Uterus (tissue), 3 donors: ENCODE measurements at regions not wholly inside any gene's neighbourhood (a gene's known extent, or its start where the extent isn't known, plus 50 kb on each side); places are given as distances from the start of the nearest gene placed in this dataset.

ENCODE experiments used
- DNase-seq, 2 donors: peaks; one replicate each; pipeline ENCODE4 v3.0.0-alpha.2; 2019 to 2020
- H3K27ac ChIP-seq, 2 donors: fragments of 200-600 bp; sonication (generic); 1 replicate in 1 of 2; 2 replicates in 1 of 2; pipeline ENCODE4 v1.5.1; 2016 to 2018
- H3K27me3 ChIP-seq, 2 donors: fragments of 200-600 bp; sonication (generic); one replicate each; pipeline ENCODE4 v1.5.1; 2018 to 2019; ENCODE audit warnings: control low read depth in 1 of 2
- H3K36me3 ChIP-seq, 2 donors: fragments of 200-600 bp; sonication (generic); one replicate each; pipeline ENCODE4 v1.5.1; 2019; ENCODE audit warnings: control low read depth in 1 of 2
- H3K4me1 ChIP-seq, 2 donors: fragments of 200-600 bp; sonication (generic); one replicate each; pipeline ENCODE4 v1.5.1; 2018 to 2019; ENCODE audit warnings: control low read depth in 1 of 2
- H3K4me3 ChIP-seq, 2 donors: fragments of 200-600 bp; sonication (generic); 1 replicate in 1 of 2; 2 replicates in 1 of 2; pipeline ENCODE4 v1.5.1; 2018 to 2019; ENCODE audit warnings: mild to moderate bottlenecking in 1 of 2
- H3K9me3 ChIP-seq, 2 donors: fragments of 200-600 bp; sonication (generic); one replicate each; pipeline ENCODE4 v1.5.1; 2019; ENCODE audit warnings: control low read depth in 1 of 2
- CTCF ChIP-seq, 4 experiments: fragments of 200-600 bp in 2 of 4; fragments of 450-650 bp in 2 of 4; sonication (generic) in 2 of 4; IDR thresholded peaks; one replicate each; pipeline ENCODE4 v1.5.1; 2016 to 2019; ENCODE audit warnings: antibody characterized with exemption in 4 of 4, mild to moderate bottlenecking in 2 of 4, moderate library complexity in 1 of 4
- POLR2A ChIP-seq, 2 donors: fragments of 450-650 bp; IDR thresholded peaks; one replicate each; pipeline ENCODE4 v1.6.1; 2016; ENCODE audit warnings: antibody characterized with exemption in 2 of 2, mild to moderate bottlenecking in 1 of 2, moderate library complexity in 1 of 2
- intact Hi-C: fragments of 100-400 bp; cut with DNase I; formaldehyde crosslinking; loops from one replicate; pipeline ENCODE4 v1.15.1; 2023; ENCODE audit warnings: low total_unique reads
- donor health status: DM: yes; HTN: yes; CAD: no.

- Histone ChIP-seq H3K27ac (no peak overlapping the region), H3K4me1 (no peaks in the 10 kb centered on the region), H3K27me3 (no peaks in the 10 kb centered on the region), H3K9me3 (no peaks in the 10 kb centered on the region), H3K4me3 (no peak overlapping the region), H3K36me3 (no peaks in the 10 kb centered on the region)
- intact Hi-C loops, result no loop called here
- TF ChIP-seq POLR2A (IDR thresholded peaks at IDR 0.05) (no peak), CTCF (IDR thresholded peaks at IDR 0.05) (no peak)
- no peak for DNase-seq
These were observed 64.9 kb upstream of the FZD10 start for GRCh38 chr12:130097342-130097741.

GRCh38 chr12:130097798-130098255, 64.4 kb upstream of the FZD10 start:
- no peaks in the 10 kb centered on the region for H3K27me3 ChIP-seq
- no peak overlapping the region for H3K27ac ChIP-seq
- no peaks in the 10 kb centered on the region for H3K9me3 ChIP-seq
- no peak for TF ChIP-seq POLR2A (IDR thresholded peaks at IDR 0.05)
- TF ChIP-seq CTCF (IDR thresholded peaks at IDR 0.05), result no peak
- no peak for DNase-seq
- intact Hi-C loops, result no loop called here
- no peaks in the 10 kb centered on the region for H3K4me1 ChIP-seq
- no peaks in the 10 kb centered on the region for H3K36me3 ChIP-seq
- H3K4me3 ChIP-seq, result no peak overlapping the region

- Histone ChIP-seq H3K9me3 (no peaks in the 10 kb centered on the region), H3K4me3 (no peak overlapping the region), H3K4me1 (no peaks in the 10 kb centered on the region), H3K36me3 (no peaks in the 10 kb centered on the region), H3K27ac (no peak overlapping the region), H3K27me3 (no peaks in the 10 kb centered on the region)
- DNase-seq, result no peak
- intact Hi-C loops, result no loop called here
- TF ChIP-seq POLR2A (IDR thresholded peaks at IDR 0.05) (no peak), CTCF (IDR thresholded peaks at IDR 0.05) (no peak)
These were observed 63.8 kb upstream of the FZD10 start for GRCh38 chr12:130098301-130099005.

GRCh38 chr12:130100634-130101362, 61.5 kb upstream of the FZD10 start:
- H3K36me3 ChIP-seq, result no peaks in the 10 kb centered on the region
- no peaks in the 10 kb centered on the region for H3K4me1 ChIP-seq
- H3K27ac ChIP-seq, result no peak overlapping the region
- intact Hi-C loops, result no loop called here
- H3K4me3 ChIP-seq, result no peak overlapping the region
- H3K27me3 ChIP-seq, result no peaks in the 10 kb centered on the region
- no peak for TF ChIP-seq CTCF (IDR thresholded peaks at IDR 0.05)
- no peak for TF ChIP-seq POLR2A (IDR thresholded peaks at IDR 0.05)
- no peak for DNase-seq
- no peaks in the 10 kb centered on the region for H3K9me3 ChIP-seq

GRCh38 chr12:130101370-130101769, 60.9 kb upstream of the FZD10 start:
- Histone ChIP-seq H3K27ac (no peak overlapping the region), H3K27me3 (no peaks in the 10 kb centered on the region), H3K4me3 (no peak overlapping the region), H3K4me1 (no peaks in the 10 kb centered on the region), H3K9me3 (no peaks in the 10 kb centered on the region), H3K36me3 (no peaks in the 10 kb centered on the region)
- intact Hi-C loops, result no loop called here
- TF ChIP-seq CTCF (IDR thresholded peaks at IDR 0.05) (no peak), POLR2A (IDR thresholded peaks at IDR 0.05) (no peak)
- DNase-seq, result no peak
